ENCODE measurements at regions not wholly inside any gene's neighbourhood (a gene's known extent, or its start where the extent isn't known, plus 50 kb on each side); places are given as distances from the start of the nearest gene placed in this dataset.

DNA sequence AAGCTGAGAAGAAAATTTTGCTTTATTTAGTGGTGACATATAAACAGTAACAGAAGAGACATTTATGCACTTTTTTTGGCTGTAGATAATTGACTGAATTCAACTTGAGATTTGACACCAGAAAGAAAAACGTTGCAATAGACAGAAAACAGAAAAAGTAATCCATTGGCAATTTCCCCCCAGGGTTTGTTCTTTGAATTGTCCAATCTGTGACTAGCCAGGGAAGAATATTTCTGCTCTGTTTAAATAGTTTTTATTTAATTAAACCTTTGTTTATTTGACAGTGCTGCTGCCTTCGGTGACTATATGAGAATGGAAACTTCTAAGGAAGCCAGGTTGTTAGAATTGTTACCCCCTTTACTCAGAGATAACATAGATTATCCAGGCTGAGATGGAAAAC is 210.6 kb downstream of the DEPDC1B start:
- DNase-seq = no peak
- Histone ChIP-seq H3K27me3 (no peaks in the 10 kb centered on the region), H3K4me3 (no peak overlapping the region), H3K9me3 (no peaks in the 10 kb centered on the region), H3K27ac (no peak overlapping the region), H3K4me1 (ENCODE audit: insufficient read depth) (no peaks in the 10 kb centered on the region), H3K36me3 (no peaks in the 10 kb centered on the region)
- intact Hi-C loops (cut with DNase I) = no loop called here
- WGBS, 3 donors = 21 to 51% (median 34%) methylated on average over 2 of the region's 2 CpGs
- TF ChIP-seq, protein P1, sequence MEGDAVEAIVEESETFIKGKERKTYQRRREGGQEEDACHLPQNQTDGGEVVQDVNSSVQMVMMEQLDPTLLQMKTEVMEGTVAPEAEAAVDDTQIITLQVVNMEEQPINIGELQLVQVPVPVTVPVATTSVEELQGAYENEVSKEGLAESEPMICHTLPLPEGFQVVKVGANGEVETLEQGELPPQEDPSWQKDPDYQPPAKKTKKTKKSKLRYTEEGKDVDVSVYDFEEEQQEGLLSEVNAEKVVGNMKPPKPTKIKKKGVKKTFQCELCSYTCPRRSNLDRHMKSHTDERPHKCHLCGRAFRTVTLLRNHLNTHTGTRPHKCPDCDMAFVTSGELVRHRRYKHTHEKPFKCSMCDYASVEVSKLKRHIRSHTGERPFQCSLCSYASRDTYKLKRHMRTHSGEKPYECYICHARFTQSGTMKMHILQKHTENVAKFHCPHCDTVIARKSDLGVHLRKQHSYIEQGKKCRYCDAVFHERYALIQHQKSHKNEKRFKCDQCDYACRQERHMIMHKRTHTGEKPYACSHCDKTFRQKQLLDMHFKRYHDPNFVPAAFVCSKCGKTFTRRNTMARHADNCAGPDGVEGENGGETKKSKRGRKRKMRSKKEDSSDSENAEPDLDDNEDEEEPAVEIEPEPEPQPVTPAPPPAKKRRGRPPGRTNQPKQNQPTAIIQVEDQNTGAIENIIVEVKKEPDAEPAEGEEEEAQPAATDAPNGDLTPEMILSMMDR (IDR thresholded peaks at IDR 0.05) = no peak
- TF ChIP-seq POLR2A (IDR thresholded peaks at IDR 0.05) (no peak), EP300 (IDR thresholded peaks at IDR 0.05) (no peak)

DNA sequence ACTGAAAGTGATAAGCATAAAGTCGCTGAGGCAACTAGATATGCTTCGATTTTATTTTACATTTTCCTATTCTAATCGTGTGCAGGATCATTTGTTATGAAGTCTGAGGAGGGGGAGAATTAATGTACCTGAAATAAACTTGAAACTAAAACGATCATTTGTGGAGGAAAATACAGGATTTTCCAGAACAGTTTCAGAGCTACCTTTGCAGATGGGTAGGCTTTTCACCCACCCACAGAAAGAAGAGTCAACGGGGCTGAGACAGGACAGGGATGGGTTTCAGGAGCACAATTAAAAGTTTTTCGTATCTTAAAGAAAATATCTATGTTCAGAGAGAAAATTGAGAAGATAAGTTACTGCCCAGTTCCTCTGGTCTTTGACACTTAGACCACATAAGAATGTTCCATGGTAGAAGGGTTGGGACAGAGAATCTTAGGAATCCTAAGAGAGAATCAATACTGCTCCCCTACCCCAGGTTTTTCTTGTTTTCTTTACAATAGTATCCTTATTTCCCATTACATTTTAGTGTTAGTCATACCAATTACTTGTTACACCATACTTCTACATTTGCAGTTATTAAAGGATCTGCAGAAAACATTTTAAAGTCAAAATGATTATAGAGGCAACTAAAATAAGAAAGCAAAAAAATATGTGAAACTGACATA is 211.4 kb downstream of the DEPDC1B start:
- TF ChIP-seq, protein P1 (IDR thresholded peaks at IDR 0.05) = no peak
- TF ChIP-seq EP300 (IDR thresholded peaks at IDR 0.05) (no peak), POLR2A (IDR thresholded peaks at IDR 0.05) (no peak)
- H3K4me3 ChIP-seq = no peak overlapping the region
- H3K4me1 ChIP-seq (ENCODE audit: insufficient read depth) = no peaks in the 10 kb centered on the region
- H3K36me3 ChIP-seq = no peaks in the 10 kb centered on the region
- no peaks in the 10 kb centered on the region for H3K27me3 ChIP-seq
- no peaks in the 10 kb centered on the region for H3K9me3 ChIP-seq
- no peak for DNase-seq
- H3K27ac ChIP-seq = no peak overlapping the region
- 61 to 76% (median 62%) methylated on average over 6 of the region's 6 CpGs for WGBS, 3 donors
- intact Hi-C loops (cut with DNase I) = no loop called here

DNA sequence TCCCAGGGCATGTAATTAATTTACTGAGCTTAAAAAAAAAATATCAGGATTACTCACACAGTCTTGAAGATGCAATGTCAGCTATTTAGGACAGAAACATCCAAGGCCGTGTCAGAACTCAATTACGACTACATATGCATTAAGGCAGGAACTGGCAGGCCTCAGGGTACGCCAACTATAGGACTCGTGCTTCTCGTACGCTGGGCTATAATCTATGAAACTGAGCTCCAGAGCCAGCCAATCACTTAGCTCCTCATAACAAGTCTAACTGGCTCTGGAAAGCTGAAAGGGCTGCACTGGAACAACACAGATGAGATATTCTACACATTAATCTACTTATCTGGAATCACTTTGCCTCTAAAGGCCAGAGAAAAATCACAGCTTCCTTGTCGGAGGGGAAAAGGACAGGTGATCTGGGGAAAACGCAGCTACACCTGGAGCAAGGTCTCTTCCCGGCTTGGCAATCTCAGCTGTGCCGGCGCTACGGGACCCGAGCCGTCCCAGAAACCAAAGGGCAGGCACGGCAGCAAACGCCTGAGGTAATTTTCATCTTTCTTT is 212.0 kb downstream of the DEPDC1B start:
- WGBS, 3 donors = 74 to 76% (median 75%) methylated on average over 16 of the region's 16 CpGs
- no peak for TF ChIP-seq POLR2A (IDR thresholded peaks at IDR 0.05)
- TF ChIP-seq, protein P1 (IDR thresholded peaks at IDR 0.05) = no peak
- TF ChIP-seq EP300 (IDR thresholded peaks at IDR 0.05) = no peak
- no peak overlapping the region for H3K4me3 ChIP-seq
- no peaks in the 10 kb centered on the region for H3K27me3 ChIP-seq
- intact Hi-C loops (cut with DNase I) = no loop called here
- no peaks in the 10 kb centered on the region for H3K9me3 ChIP-seq
- H3K27ac ChIP-seq = no peak overlapping the region
- H3K36me3 ChIP-seq = no peaks in the 10 kb centered on the region
- no peaks in the 10 kb centered on the region for H3K4me1 ChIP-seq (ENCODE audit: insufficient read depth)
- DNase-seq = no peak

DNA sequence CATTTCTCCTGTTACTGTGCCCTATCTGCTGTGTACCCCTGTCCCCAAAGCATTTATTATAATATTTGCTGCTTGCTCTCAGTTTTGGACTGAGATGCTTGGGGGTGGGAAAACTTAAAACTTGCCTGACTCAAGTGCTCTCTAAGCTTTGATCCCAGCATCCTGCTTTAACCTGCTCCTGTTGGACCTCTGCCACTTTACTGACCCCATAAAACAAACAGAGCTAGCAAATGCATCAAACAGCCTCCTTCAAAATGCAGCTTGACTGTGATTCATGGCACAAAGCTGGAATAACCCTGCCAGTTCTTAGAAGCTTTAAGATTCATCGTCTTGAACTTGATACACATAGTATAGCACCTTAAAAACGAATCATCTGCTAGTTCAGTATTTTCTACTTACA is 212.5 kb downstream of the DEPDC1B start:
- intact Hi-C loops (cut with DNase I) = no loop called here
- H3K36me3 ChIP-seq = no peaks in the 10 kb centered on the region
- H3K9me3 ChIP-seq = no peaks in the 10 kb centered on the region
- no peaks in the 10 kb centered on the region for H3K4me1 ChIP-seq (ENCODE audit: insufficient read depth)
- no peaks in the 10 kb centered on the region for H3K27me3 ChIP-seq
- no peak for DNase-seq
- 38 to 48% (median 38%) methylated on average over 2 of the region's 2 CpGs for WGBS, 3 donors
- H3K4me3 ChIP-seq = no peak overlapping the region
- H3K27ac ChIP-seq = no peak overlapping the region
- TF ChIP-seq, protein P1 (IDR thresholded peaks at IDR 0.05) = no peak
- TF ChIP-seq EP300 (IDR thresholded peaks at IDR 0.05) (no peak), POLR2A (IDR thresholded peaks at IDR 0.05) (no peak)
